Inferior parietal cortex (tissue), 1 donor: ENCODE measurements at regions not wholly inside any gene's neighbourhood (a gene's known extent, or its start where the extent isn't known, plus 50 kb on each side); places are given as distances from the start of the nearest gene placed in this dataset.

Experiments used
- DNase-seq: peaks from one replicate; pipeline ENCODE4 v3.0.0-alpha.2; 2016; ENCODE audit errors: extremely low spot score

GRCh38 chr2:56444339-56444738, 260.5 kb downstream of the CCDC85A start:
- no peak for DNase-seq

- no peak for DNase-seq
These were observed 264.7 kb downstream of the CCDC85A start for GRCh38 chr2:56448403-56449001.

GRCh38 chr2:56449002-56449431, 265.2 kb downstream of the CCDC85A start:
- DNase-seq: no peak

- no peak for DNase-seq
These were observed 265.7 kb downstream of the CCDC85A start for GRCh38 chr2:56449449-56449860.

- no peak for DNase-seq
These were observed 266.3 kb downstream of the CCDC85A start for GRCh38 chr2:56450047-56450446.

GRCh38 chr2:56450772-56451171, 267.0 kb downstream of the CCDC85A start:
- no peak for DNase-seq

- DNase-seq: no peak
These were observed 271.9 kb downstream of the CCDC85A start for GRCh38 chr2:56455642-56456041.

- no peak for DNase-seq
These were observed 273.0 kb downstream of the CCDC85A start for GRCh38 chr2:56456791-56457190.

GRCh38 chr2:56460508-56460907, 276.7 kb downstream of the CCDC85A start:
- no peak for DNase-seq

- no peak for DNase-seq
These were observed 280.3 kb downstream of the CCDC85A start for GRCh38 chr2:56464066-56464465.

GRCh38 chr2:56464613-56465012, 280.8 kb downstream of the CCDC85A start:
- no peak for DNase-seq

- no peak for DNase-seq
These were observed 281.7 kb downstream of the CCDC85A start for GRCh38 chr2:56465491-56465890.

GRCh38 chr2:56473524-56473923, 289.7 kb downstream of the CCDC85A start:
- DNase-seq: no peak

GRCh38 chr2:56474412-56475158, 290.8 kb downstream of the CCDC85A start:
- no peak for DNase-seq

- no peak for DNase-seq
These were observed 291.4 kb downstream of the CCDC85A start for GRCh38 chr2:56475191-56475590.

- no peak for DNase-seq
These were observed 292.8 kb downstream of the CCDC85A start for GRCh38 chr2:56476509-56477071.

GRCh38 chr2:56478027-56478426, 294.2 kb downstream of the CCDC85A start:
- DNase-seq: no peak

GRCh38 chr2:56483081-56483480, 299.3 kb downstream of the CCDC85A start:
- no peak for DNase-seq

- DNase-seq: no peak
These were observed 301.1 kb downstream of the CCDC85A start for GRCh38 chr2:56484906-56485305.

- no peak for DNase-seq
These were observed 316.5 kb downstream of the CCDC85A start for GRCh38 chr2:56500317-56500716.

GRCh38 chr2:56502616-56503015, 318.8 kb downstream of the CCDC85A start:
- DNase-seq: no peak

- DNase-seq: no peak
These were observed 322.1 kb downstream of the CCDC85A start for GRCh38 chr2:56505885-56506284.

GRCh38 chr2:56508662-56509061, 324.9 kb downstream of the CCDC85A start:
- no peak for DNase-seq
